Prostate gland (tissue), 2 donors: ENCODE measurements at regions not wholly inside any gene's neighbourhood (a gene's known extent, or its start where the extent isn't known, plus 50 kb on each side); places are given as distances from the start of the nearest gene placed in this dataset.

Source experiments
- DNase-seq: peaks from one replicate; pipeline ENCODE4 v3.0.0-alpha.2; 2019; ENCODE audit warnings: low spot score
- H3K27ac ChIP-seq, 2 donors: fragments of 200-600 bp; sonication (generic); 2 replicates each; pipeline ENCODE4 v1.5.1; 2017 to 2019
- H3K27me3 ChIP-seq: fragments of 200-600 bp; sonication (generic); replicated peaks from 2 replicates; pipeline ENCODE4 v1.5.1; 2019; ENCODE audit not compliant: insufficient read depth
- H3K36me3 ChIP-seq, 2 donors: fragments of 200-600 bp; sonication (generic); 1 replicate in 1 of 2; 2 replicates in 1 of 2; pipeline versions ENCODE4 v1.5.1 to v1.8.1; 2017 to 2019
- H3K4me1 ChIP-seq: fragments of 200-600 bp; sonication (generic); replicated peaks from 2 replicates; pipeline ENCODE4 v1.5.1; 2019
- H3K4me3 ChIP-seq, 2 donors: fragments of 200-600 bp; sonication (generic); 2 replicates each; pipeline ENCODE4 v1.5.1; 2017 to 2019
- H3K9me3 ChIP-seq: fragments of 200-600 bp; sonication (generic); 2 replicates; pipeline ENCODE4 v1.5.1; 2017
- POLR2A ChIP-seq: fragments of 450-650 bp; IDR thresholded peaks from one replicate; pipeline ENCODE4 v1.6.1; 2016; ENCODE audit warnings: antibody characterized with exemption, mild to moderate bottlenecking
- POLR2AphosphoS5 ChIP-seq: sonication (generic); formaldehyde crosslinking; IDR thresholded peaks from one replicate; pipeline ENCODE4 v1.6.1; 2017; ENCODE audit warnings: antibody characterized with exemption
- WGBS: methylation state at CpG from one replicate; pipeline ENCODE4 v1.1.5; 2018; 5-methylcytosine and 5-hydroxymethylcytosine counted together
- intact Hi-C: fragments of 100-400 bp; cut with DNase I; formaldehyde crosslinking; loops from one replicate; pipeline ENCODE4 v1.14.2; 2022
- TF ChIP-seq, protein P1 (sequence below), 4 experiments: fragments of 200-600 bp in 2 of 4; fragments of 450-650 bp in 2 of 4; sonication (generic) in 2 of 4; IDR thresholded peaks; 1 replicate in 3 of 4; 2 replicates in 1 of 4; pipeline ENCODE4 v1.5.1; 2016 to 2019; ENCODE audit warnings: antibody characterized with exemption in 4 of 4, mild to moderate bottlenecking in 2 of 4, moderate library complexity in 2 of 4

DNA sequence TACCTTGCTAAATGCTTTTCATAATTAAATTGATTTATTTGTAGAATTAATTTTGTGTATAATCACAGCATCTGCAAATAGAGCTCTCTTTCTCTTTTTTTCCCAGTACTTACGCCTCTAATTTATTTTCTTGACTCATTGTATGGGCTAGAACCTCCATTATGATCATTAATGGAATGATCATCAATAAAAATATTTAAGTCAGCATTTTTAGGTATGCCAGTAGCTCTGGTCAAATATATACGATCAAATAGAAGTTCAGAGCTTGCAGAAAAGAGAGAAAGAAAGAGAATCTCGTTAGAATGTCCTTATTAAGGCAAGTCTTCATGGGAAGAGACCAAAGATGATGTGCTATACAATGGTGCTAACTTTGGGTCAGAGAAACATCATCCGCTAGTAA is 202.6 kb downstream of the TLR4 start:
- TF ChIP-seq POLR2A = no peak
- TF ChIP-seq, protein P1, sequence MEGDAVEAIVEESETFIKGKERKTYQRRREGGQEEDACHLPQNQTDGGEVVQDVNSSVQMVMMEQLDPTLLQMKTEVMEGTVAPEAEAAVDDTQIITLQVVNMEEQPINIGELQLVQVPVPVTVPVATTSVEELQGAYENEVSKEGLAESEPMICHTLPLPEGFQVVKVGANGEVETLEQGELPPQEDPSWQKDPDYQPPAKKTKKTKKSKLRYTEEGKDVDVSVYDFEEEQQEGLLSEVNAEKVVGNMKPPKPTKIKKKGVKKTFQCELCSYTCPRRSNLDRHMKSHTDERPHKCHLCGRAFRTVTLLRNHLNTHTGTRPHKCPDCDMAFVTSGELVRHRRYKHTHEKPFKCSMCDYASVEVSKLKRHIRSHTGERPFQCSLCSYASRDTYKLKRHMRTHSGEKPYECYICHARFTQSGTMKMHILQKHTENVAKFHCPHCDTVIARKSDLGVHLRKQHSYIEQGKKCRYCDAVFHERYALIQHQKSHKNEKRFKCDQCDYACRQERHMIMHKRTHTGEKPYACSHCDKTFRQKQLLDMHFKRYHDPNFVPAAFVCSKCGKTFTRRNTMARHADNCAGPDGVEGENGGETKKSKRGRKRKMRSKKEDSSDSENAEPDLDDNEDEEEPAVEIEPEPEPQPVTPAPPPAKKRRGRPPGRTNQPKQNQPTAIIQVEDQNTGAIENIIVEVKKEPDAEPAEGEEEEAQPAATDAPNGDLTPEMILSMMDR (IDR thresholded peaks at IDR 0.05) = no peak
- no peak for TF ChIP-seq POLR2AphosphoS5
- H3K9me3 ChIP-seq = no peaks in the 10 kb centered on the region
- H3K27me3 ChIP-seq = no peaks in the 10 kb centered on the region
- DNase-seq = no peak
- no peak overlapping the region for H3K4me3 ChIP-seq
- no peaks in the 10 kb centered on the region for H3K36me3 ChIP-seq
- intact Hi-C loops = no loop called here
- WGBS = 66% methylated on average over 4 of the region's 4 CpGs
- H3K27ac ChIP-seq = no peak overlapping the region
- no peaks in the 10 kb centered on the region for H3K4me1 ChIP-seq

DNA sequence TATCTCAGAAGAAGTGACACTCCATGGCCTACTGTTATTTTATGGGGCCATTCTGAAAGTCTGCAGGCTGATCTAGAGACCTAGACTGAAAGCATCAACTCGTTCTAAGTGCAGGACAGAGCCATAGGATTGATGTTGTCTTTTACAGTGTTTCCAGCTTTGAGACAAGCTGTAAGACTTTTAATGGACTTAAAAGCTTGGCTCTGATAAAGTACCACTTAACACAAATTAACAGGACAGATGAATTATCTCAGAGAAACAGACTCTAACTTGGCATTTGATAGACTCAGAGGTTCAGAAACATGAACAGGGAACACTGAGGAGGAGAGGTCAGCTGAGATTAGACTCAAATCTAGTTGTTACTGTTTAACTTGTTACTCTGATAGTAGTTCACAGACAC is 203.2 kb downstream of the TLR4 start:
- Histone ChIP-seq H3K9me3 (no peaks in the 10 kb centered on the region), H3K36me3 (no peaks in the 10 kb centered on the region), H3K27me3 (no peaks in the 10 kb centered on the region), H3K4me1 (no peaks in the 10 kb centered on the region), H3K4me3 (no peak overlapping the region), H3K27ac (no peak overlapping the region)
- intact Hi-C loops = no loop called here
- 21% methylated on average over 1 of the region's 1 CpG for WGBS
- no peak for DNase-seq
- TF ChIP-seq, protein P1 (IDR thresholded peaks at IDR 0.05) = no peak
- TF ChIP-seq POLR2A (no peak), POLR2AphosphoS5 (no peak)

DNA sequence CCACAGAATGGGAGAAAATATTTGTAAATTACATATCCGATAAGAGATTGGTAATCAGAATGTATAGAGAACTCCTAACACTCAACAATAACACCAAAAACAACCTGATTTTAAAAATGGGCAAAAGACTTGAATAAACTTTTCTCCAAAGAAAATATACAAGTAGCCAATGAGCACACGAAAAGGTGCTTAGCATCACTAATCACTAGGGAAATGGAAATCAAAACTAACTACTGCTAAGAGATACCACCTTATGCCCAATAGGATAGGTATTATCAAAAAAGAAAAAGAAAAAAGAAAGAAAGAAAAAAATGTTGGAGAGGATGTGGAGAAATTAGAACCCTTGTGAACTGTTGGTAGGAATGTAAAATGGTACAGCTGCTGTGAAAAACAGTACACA is 212.1 kb downstream of the TLR4 start:
- no peak for TF ChIP-seq POLR2AphosphoS5
- no peak for TF ChIP-seq POLR2A
- TF ChIP-seq, protein P1 (IDR thresholded peaks at IDR 0.05) = no peak
- no peak for DNase-seq
- Histone ChIP-seq H3K27ac (no peak overlapping the region), H3K4me1 (no peaks in the 10 kb centered on the region), H3K9me3 (no peaks in the 10 kb centered on the region), H3K27me3 (no peaks in the 10 kb centered on the region), H3K36me3 (no peaks in the 10 kb centered on the region), H3K4me3 (no peak overlapping the region)
- 90% methylated on average over 2 of the region's 2 CpGs for WGBS
- intact Hi-C loops = no loop called here

DNA sequence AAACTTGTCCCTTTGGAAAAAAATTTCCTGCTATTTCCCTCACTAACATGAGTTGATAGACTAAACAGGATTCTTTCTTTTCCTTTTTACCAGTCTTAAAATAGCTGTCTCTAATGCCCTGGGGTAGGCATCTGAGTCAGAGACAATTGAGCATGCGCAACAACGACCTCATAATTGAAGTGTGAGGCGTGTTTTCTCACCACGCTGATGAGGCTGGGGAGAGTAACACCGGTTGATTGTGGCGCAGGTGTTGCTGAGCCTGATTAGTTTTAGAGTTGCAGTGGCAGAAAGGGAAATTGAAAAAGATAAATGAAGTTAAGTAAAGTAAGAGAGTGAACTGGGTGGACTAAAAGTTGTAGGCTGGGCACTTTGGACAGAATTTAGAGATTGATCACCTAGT is 213.7 kb downstream of the TLR4 start:
- WGBS = 60% methylated on average over 6 of the region's 6 CpGs
- Histone ChIP-seq H3K36me3 (no peaks in the 10 kb centered on the region), H3K27ac (no peak overlapping the region), H3K4me3 (no peak overlapping the region), H3K4me1 (no peaks in the 10 kb centered on the region), H3K9me3 (no peaks in the 10 kb centered on the region), H3K27me3 (no peaks in the 10 kb centered on the region)
- intact Hi-C loops = no loop called here
- DNase-seq = no peak
- TF ChIP-seq POLR2A (no peak), POLR2AphosphoS5 (no peak)
- TF ChIP-seq, protein P1 (IDR thresholded peaks at IDR 0.05) = no peak

DNA sequence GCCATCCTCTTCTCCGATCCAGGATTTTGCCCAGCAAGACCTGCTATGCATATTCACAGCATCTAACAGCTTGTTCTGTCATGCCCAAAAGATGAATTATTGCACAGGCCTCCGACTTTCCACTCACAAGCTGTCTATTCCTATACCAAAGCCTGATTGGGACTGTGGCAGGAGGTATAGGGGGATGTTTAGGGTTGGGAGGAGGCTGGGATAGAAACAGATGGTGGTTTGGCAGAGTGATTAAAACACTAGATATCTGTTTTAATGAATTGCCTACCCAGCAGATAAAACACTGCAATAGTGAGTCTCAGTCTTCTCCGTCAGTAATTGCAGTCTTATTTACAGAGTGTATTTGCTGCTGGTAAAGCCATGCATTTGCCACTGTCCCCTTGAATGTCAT is 215.3 kb downstream of the TLR4 start:
- no peaks in the 10 kb centered on the region for H3K4me1 ChIP-seq
- DNase-seq = no peak
- H3K36me3 ChIP-seq = no peaks in the 10 kb centered on the region
- no peaks in the 10 kb centered on the region for H3K27me3 ChIP-seq
- no peak overlapping the region for H3K4me3 ChIP-seq
- 56% methylated on average over 3 of the region's 3 CpGs for WGBS
- H3K27ac ChIP-seq = no peak overlapping the region
- intact Hi-C loops = no loop called here
- TF ChIP-seq, protein P1 (IDR thresholded peaks at IDR 0.05) = no peak
- TF ChIP-seq POLR2A (no peak), POLR2AphosphoS5 (no peak)
- H3K9me3 ChIP-seq = no peaks in the 10 kb centered on the region
